GM12878 (cell line): ENCODE measurements at regions not wholly inside any gene's neighbourhood (a gene's known extent, or its start where the extent isn't known, plus 50 kb on each side); places are given as distances from the start of the nearest gene placed in this dataset.

ENCODE experiments used
- ATAC-seq: fragments of 200-7000 bp; cut with Tn5 transposase; 3 replicates; pipeline ENCODE4 v1.9.1; 2020; ENCODE audit warnings: mild to moderate bottlenecking, moderate library complexity
- BruUV-seq: library from RNA; stranded (reverse); fragments of 400-500 nt; replicated peaks from 2 replicates; lab custom pipeline; 2021; lab: Mats Ljungman, UMichigan
- CTCF ChIA-PET: fragments of 300-600 bp; sonication (Branson Sonifier 250); formaldehyde crosslinking; extraction: SDS; loops from one replicate; lab custom pipeline; 2021; ENCODE audit warnings: inconsistent platforms; lab: Yijun Ruan, JAX
- POLR2A ChIA-PET: fragments of 350-600 bp; formaldehyde crosslinking; extraction: SDS; loops from one replicate; lab custom pipeline; 2021; ENCODE audit warnings: inconsistent platforms; lab: Charles Lee
- RAD21 ChIA-PET: fragments of 300-600 bp; sonication (Branson Sonifier 250); formaldehyde crosslinking; loops from one replicate; lab custom pipeline; 2023; ENCODE audit warnings: antibody characterized with exemption; ENCODE audit not compliant: unreplicated experiment; lab: Charles Lee
- SMC1A ChIA-PET: fragments of 300-600 bp; sonication (Branson Sonifier 250); formaldehyde crosslinking; loops from one replicate; lab custom pipeline; 2023; ENCODE audit not compliant: unreplicated experiment, uncharacterized antibody; lab: Charles Lee
- DNase-seq: peaks from one replicate; pipeline ENCODE4 v3.0.0-alpha.2; 2011; ENCODE audit warnings: low read depth, low spot score
- FAIRE-seq: peaks from 3 replicates; lab custom pipeline; 2011; peaks lifted over from hg19 to GRCh38; lab: Jason Lieb, UNC
- H2AFZ ChIP-seq: 2 replicates; pipeline ENCODE4 v1.6.0; 2011; ENCODE audit warnings: low read depth, low read length, control low read depth; ENCODE audit not compliant: control insufficient read depth
- H3K27ac ChIP-seq: 2 replicates; pipeline ENCODE4 v1.5.1; 2011; ENCODE audit warnings: control low read depth; ENCODE audit not compliant: control insufficient read depth, insufficient read depth
- H3K27me3 ChIP-seq, 2 experiments: replicated peaks in 1 of 2; 2 replicates each; pipeline versions ENCODE4 v1.6.0 to v1.6.1; 2011; ENCODE audit warnings: low read length in 1 of 2; ENCODE audit not compliant: control insufficient read depth in 2 of 2, insufficient read depth in 2 of 2
- H3K36me3 ChIP-seq, 2 experiments: 2 replicates each; pipeline ENCODE4 v1.5.1; 2011; ENCODE audit warnings: low read length in 1 of 2; ENCODE audit not compliant: control insufficient read depth in 2 of 2, insufficient read depth in 2 of 2
- H3K4me1 ChIP-seq: 2 replicates; pipeline ENCODE4 v1.6.1; 2011; ENCODE audit warnings: mild to moderate bottlenecking, low read length, moderate library complexity, mixed read lengths; ENCODE audit not compliant: control insufficient read depth, insufficient read depth
- H3K4me2 ChIP-seq: 2 replicates; pipeline ENCODE4 v1.6.0; 2011; ENCODE audit warnings: control low read depth; ENCODE audit not compliant: control insufficient read depth, insufficient read depth
- H3K4me3 ChIP-seq: fragments of 200-600 bp; sonication (generic); 2 replicates; pipeline ENCODE4 v1.5.1; 2016
- H3K79me2 ChIP-seq: 2 replicates; pipeline ENCODE4 v1.6.0; 2011; ENCODE audit warnings: low read length; ENCODE audit not compliant: control insufficient read depth, insufficient read depth
- H3K9ac ChIP-seq: 2 replicates; pipeline ENCODE4 v1.8.0; 2011; ENCODE audit warnings: low read length, control low read depth, mixed read lengths; ENCODE audit not compliant: control insufficient read depth, insufficient read depth
- H3K9me3 ChIP-seq: replicated peaks from 3 replicates; pipeline ENCODE4 v1.5.1; 2011; ENCODE audit warnings: mild to moderate bottlenecking, low read length; ENCODE audit not compliant: control insufficient read depth, insufficient read depth
- H4K20me1 ChIP-seq: 2 replicates; pipeline ENCODE4 v1.6.0; 2011; ENCODE audit not compliant: control insufficient read depth, insufficient read depth
- BMI1 ChIP-seq: fragments of 450-650 bp; IDR thresholded peaks from 2 replicates; pipeline ENCODE4 v1.6.1; 2016; ENCODE audit warnings: mild to moderate bottlenecking, moderate library complexity, borderline replicate concordance
- CEBPB ChIP-seq, 2 experiments: fragments of 150-350 bp in 1 of 2; IDR thresholded peaks; 2 replicates each; pipeline ENCODE4 v1.6.1; 2012 to 2014; ENCODE audit warnings: low read depth in 2 of 2, low read length in 2 of 2, borderline replicate concordance in 1 of 2, inconsistent platforms in 1 of 2
- ESRRA ChIP-seq: IDR thresholded peaks from 2 replicates; pipeline ENCODE4 v1.6.1; 2012; ENCODE audit warnings: mild to moderate bottlenecking, low read length, improper control_type of control experiment
- ETV6 ChIP-seq, 2 experiments: fragments of 450-650 bp in 1 of 2; IDR thresholded peaks in 1 of 2; conservative IDR thresholded peaks in 1 of 2; 2 replicates each; pipeline ENCODE4 v1.6.1; 2014; ENCODE audit warnings: antibody characterized with exemption in 1 of 2, borderline replicate concordance in 1 of 2, low read depth in 1 of 2, mild to moderate bottlenecking in 1 of 2, moderate library complexity in 1 of 2
- GABPA ChIP-seq: IDR thresholded peaks from 2 replicates; pipeline ENCODE4 v1.6.1; 2014; ENCODE audit warnings: antibody characterized with exemption, low read depth, mild to moderate bottlenecking, inconsistent platforms
- HSF1 ChIP-seq: fragments of 150-350 bp; IDR thresholded peaks from 2 replicates; pipeline ENCODE4 v1.6.1; 2014; ENCODE audit warnings: mild to moderate bottlenecking, low read depth, low read length
- JUNB ChIP-seq: IDR thresholded peaks from 2 replicates; pipeline ENCODE4 v1.6.1; 2016; ENCODE audit warnings: antibody characterized with exemption, mild to moderate bottlenecking
- NRF1 ChIP-seq: conservative IDR thresholded peaks from 2 replicates; pipeline ENCODE4 v1.6.1; 2011; ENCODE audit warnings: mild to moderate bottlenecking, low read depth, low read length, improper control_type of control experiment
- PBX3 ChIP-seq: IDR thresholded peaks from 2 replicates; pipeline ENCODE4 v1.6.1; 2011; ENCODE audit warnings: mild to moderate bottlenecking, low read depth, low read length, moderate library complexity; ENCODE audit not compliant: insufficient replicate concordance
- RUNX3 ChIP-seq: IDR thresholded peaks from 2 replicates; pipeline ENCODE4 v1.6.1; 2012; ENCODE audit warnings: low read length, inconsistent platforms
- SMAD5 ChIP-seq: IDR thresholded peaks from 2 replicates; pipeline ENCODE4 v1.6.1; 2016; ENCODE audit warnings: antibody characterized with exemption, low read depth
- SUPT20H ChIP-seq: IDR thresholded peaks from 2 replicates; pipeline ENCODE4 v1.6.1; 2011; ENCODE audit warnings: low read depth, mild to moderate bottlenecking, low read length, moderate library complexity, borderline replicate concordance; ENCODE audit not compliant: control insufficient read depth
- TAF1 ChIP-seq: IDR thresholded peaks from 2 replicates; pipeline ENCODE4 v1.6.1; 2011; ENCODE audit warnings: mild to moderate bottlenecking, low read depth, low read length, borderline replicate concordance
- ZBED1 ChIP-seq: IDR thresholded peaks from 2 replicates; pipeline ENCODE4 v1.6.1; 2016; ENCODE audit warnings: borderline replicate concordance
- ZBTB40 ChIP-seq: fragments of 450-650 bp; IDR thresholded peaks from 2 replicates; pipeline ENCODE4 v1.6.1; 2016; ENCODE audit warnings: mild to moderate bottlenecking, moderate library complexity, borderline replicate concordance
- WGBS: methylation state at CpG from one replicate; pipeline ENCODE4 v1.1.6; 2016; ENCODE audit warnings: low lambda C conversion rate; ENCODE audit not compliant: insufficient replicate concordance, insufficient coverage; ENCODE audit errors: missing lambda C conversion rate; 5-methylcytosine and 5-hydroxymethylcytosine counted together
- in situ Hi-C: fragments of 300-500 bp; cut with MboI; formaldehyde crosslinking; loops from 9 replicates; pipeline ENCODE4 v1.14.3; 2018; ENCODE audit warnings: mixed read lengths
- intact Hi-C: fragments of 100-400 bp; cut with micrococcal nuclease; formaldehyde crosslinking; loops from one replicate; pipeline ENCODE4 v1.14.2; 2022; ENCODE audit not compliant: unreplicated experiment

- 90% methylated on average over 2 of the region's 2 CpGs for WGBS
- Histone ChIP-seq H3K9ac (no peak overlapping the region), H3K4me2 (no peak overlapping the region), H3K79me2 (no peaks in the 10 kb centered on the region), H3K27ac (no peak overlapping the region), H3K4me3 (no peak overlapping the region), H3K4me1 (no peaks in the 10 kb centered on the region), H2AFZ (no peak overlapping the region), H4K20me1 (no peaks in the 10 kb centered on the region), H3K27me3 (no peaks in the 10 kb centered on the region), H3K9me3 (no peaks in the 10 kb centered on the region), H3K36me3 (no peaks in the 10 kb centered on the region)
- DNase-seq, result no peak
- no peak for ATAC-seq
- no peak for TF ChIP-seq NRF1
- no peak for TF ChIP-seq JUNB
- no peak for TF ChIP-seq PBX3
- no peak for TF ChIP-seq ZBTB40
- TF ChIP-seq TAF1, result no peak
- no peak for TF ChIP-seq ETV6 (conservative IDR thresholded peaks at IDR 0.05 in 1 of 2, IDR thresholded peaks at IDR 0.05 in 1 of 2; ENCODE audit: borderline replicate concordance in 1 of 2, low read depth in 1 of 2)
- no peak for TF ChIP-seq ZBED1
- TF ChIP-seq GABPA, result no peak
- no peak for TF ChIP-seq CEBPB (IDR thresholded peaks at IDR 0.05; ENCODE audit: borderline replicate concordance in 1 of 2, low read depth in 2 of 2, low read length in 2 of 2)
- TF ChIP-seq RUNX3, result no peak
- TF ChIP-seq SMAD5, result no peak
- TF ChIP-seq BMI1, result no peak
- TF ChIP-seq ESRRA, result no peak
- TF ChIP-seq HSF1, result no peak
- TF ChIP-seq SUPT20H, result no peak
- no TSS peak for BruUV-seq
- ChIA-PET POLR2A (no interaction called here), SMC1A (no interaction called here), CTCF (no interaction called here), RAD21 (no interaction called here)
- in situ Hi-C loops, result no loop called here
- no peak for FAIRE-seq
- intact Hi-C loops, result no loop called here
Observed at GRCh38 chr2:12455661-12456060, 261.1 kb upstream of the TRIB2 start.
